Progenitor cell of endocrine pancreas (in vitro differentiated cells): ENCODE measurements at regions not wholly inside any gene's neighbourhood (a gene's known extent, or its start where the extent isn't known, plus 50 kb on each side); places are given as distances from the start of the nearest gene placed in this dataset.
"Not testable (repeated sequence)": the region's sequence is repeated elsewhere in the genome, so short reads cannot be mapped to it uniquely, and the experiment has no call there.

Experiments used
- DNase-seq: peaks from one replicate; pipeline ENCODE4 v3.0.0; 2021; ENCODE audit warnings: low spot score; ENCODE audit not compliant: unreplicated experiment
- H3K27ac Mint-ChIP-seq: 2 replicates; pipeline ENCODE4 v1.8.0; 2021; ENCODE audit warnings: mild to moderate bottlenecking, moderate library complexity, mixed read lengths
- H3K27me3 Mint-ChIP-seq: 2 replicates; pipeline ENCODE4 v1.8.0; 2021; ENCODE audit warnings: mixed read lengths
- H3K36me3 Mint-ChIP-seq: 2 replicates; pipeline ENCODE4 v1.8.0; 2022; ENCODE audit warnings: mixed read lengths; ENCODE audit not compliant: insufficient read depth
- H3K4me1 Mint-ChIP-seq: 2 replicates; pipeline ENCODE4 v1.8.0; 2021; ENCODE audit warnings: low read depth, mixed read lengths
- H3K4me3 Mint-ChIP-seq: 2 replicates; pipeline ENCODE4 v1.8.0; 2021; ENCODE audit warnings: low read depth, mild to moderate bottlenecking, moderate library complexity, mixed read lengths
- H3K9me3 Mint-ChIP-seq: 2 replicates; pipeline ENCODE4 v1.8.0; 2021; ENCODE audit warnings: low read depth, mixed read lengths
- CTCF ChIP-seq: fragments of 200-600 bp; sonication (generic); IDR thresholded peaks from one replicate; pipeline ENCODE4 v1.5.0; 2021; ENCODE audit warnings: antibody characterized with exemption, mild to moderate bottlenecking; ENCODE audit not compliant: unreplicated experiment

GRCh38 chr2:123609077-123609476 lies 416.0 kb upstream of the CNTNAP5 start:
- Mint-ChIP-seq H3K4me1 (no peaks in the 10 kb centered on the region), H3K9me3 (peaks cover 3% of the 10 kb centered on the region)

GRCh38 chr2:123614596-123614995 lies 410.5 kb upstream of the CNTNAP5 start:
- Mint-ChIP-seq H3K9me3 (peaks cover 29% of the 10 kb centered on the region), H3K27me3 (no peaks in the 10 kb centered on the region), H3K36me3 (no peaks in the 10 kb centered on the region), H3K4me3 (no peak overlapping the region), H3K27ac (no peak overlapping the region), H3K4me1 (no peaks in the 10 kb centered on the region)
- DNase-seq = no peak
- TF ChIP-seq CTCF = no peak

More at GRCh38 chr2:123609077-123609476, 416.0 kb upstream of the CNTNAP5 start:
- no peaks in the 10 kb centered on the region for H3K36me3 Mint-ChIP-seq
- DNase-seq = no peak
- H3K27ac Mint-ChIP-seq = no peak overlapping the region
- no peak for TF ChIP-seq CTCF
- H3K4me3 Mint-ChIP-seq = no peak overlapping the region
- no peaks in the 10 kb centered on the region for H3K27me3 Mint-ChIP-seq

- H3K4me1 Mint-ChIP-seq, H3K27ac Mint-ChIP-seq, H3K27me3 Mint-ChIP-seq, DNase-seq, H3K36me3 Mint-ChIP-seq, H3K4me3 Mint-ChIP-seq: not testable (repeated sequence)
- H3K9me3 Mint-ChIP-seq = peaks cover 31% of the 10 kb centered on the region
These were observed 406.4 kb upstream of the CNTNAP5 start for GRCh38 chr2:123618642-123619041.

- peaks cover 4% of the 10 kb centered on the region for H3K9me3 Mint-ChIP-seq
- no peak overlapping the region for H3K27ac Mint-ChIP-seq
- H3K4me3 Mint-ChIP-seq = no peak overlapping the region
- no peaks in the 10 kb centered on the region for H3K27me3 Mint-ChIP-seq
- no peaks in the 10 kb centered on the region for H3K4me1 Mint-ChIP-seq
- TF ChIP-seq CTCF = no peak
- H3K36me3 Mint-ChIP-seq = no peaks in the 10 kb centered on the region
- no peak for DNase-seq
These were observed 400.3 kb upstream of the CNTNAP5 start for GRCh38 chr2:123624816-123625215.

GRCh38 chr2:123636232-123636631 lies 388.9 kb upstream of the CNTNAP5 start:
- Mint-ChIP-seq H3K9me3 (no peaks in the 10 kb centered on the region), H3K4me3 (no peak overlapping the region), H3K4me1 (no peaks in the 10 kb centered on the region), H3K27ac (no peak overlapping the region), H3K27me3 (no peaks in the 10 kb centered on the region), H3K36me3 (no peaks in the 10 kb centered on the region)
- TF ChIP-seq CTCF = no peak
- DNase-seq = no peak

GRCh38 chr2:123640685-123641335 lies 384.3 kb upstream of the CNTNAP5 start:
- H3K27ac Mint-ChIP-seq = no peak overlapping the region
- no peaks in the 10 kb centered on the region for H3K36me3 Mint-ChIP-seq
- no peaks in the 10 kb centered on the region for H3K27me3 Mint-ChIP-seq
- no peaks in the 10 kb centered on the region for H3K4me1 Mint-ChIP-seq
- H3K9me3 Mint-ChIP-seq = no peaks in the 10 kb centered on the region
- DNase-seq = no peak
- H3K4me3 Mint-ChIP-seq = no peak overlapping the region
- TF ChIP-seq CTCF = no peak
